Stomach (tissue), 8 donors: ENCODE measurements at regions not wholly inside any gene's neighbourhood (a gene's known extent, or its start where the extent isn't known, plus 50 kb on each side); places are given as distances from the start of the nearest gene placed in this dataset.

Source experiments
- DNase-seq, 2 donors: peaks; one replicate each; pipeline versions ENCODE4 v3.0.0 to v3.0.0-alpha.2; 2013 to 2019
- H3K27ac ChIP-seq, 5 donors: fragments of 200-600 bp in 4 of 5; sonication (generic) in 4 of 5; one replicate each; pipeline ENCODE4 v1.5.1; 2013 to 2019; ENCODE audit warnings: mild to moderate bottlenecking in 1 of 5, moderate library complexity in 1 of 5
- H3K27me3 ChIP-seq, 3 donors: fragments of 200-600 bp; sonication (generic); one replicate each; pipeline ENCODE4 v1.5.1; 2017 to 2019; ENCODE audit warnings: mixed run types in 1 of 3
- H3K36me3 ChIP-seq, 4 donors: fragments of 200-600 bp; sonication (generic); 1 replicate in 3 of 4; 2 replicates in 1 of 4; pipeline ENCODE4 v1.5.1; 2016 to 2019
- H3K4me1 ChIP-seq, 4 donors: fragments of 200-600 bp; sonication (generic); one replicate each; pipeline ENCODE4 v1.5.1; 2016 to 2019
- H3K4me3 ChIP-seq, 4 donors: fragments of 200-600 bp; sonication (generic) in 3 of 4; one replicate each; pipeline ENCODE4 v1.5.1; 2016 to 2019; ENCODE audit warnings: mild to moderate bottlenecking in 1 of 4
- H3K9me3 ChIP-seq, 4 donors: fragments of 200-600 bp; sonication (generic); one replicate each; pipeline ENCODE4 v1.5.1; 2016 to 2019
- EP300 ChIP-seq: sonication (generic); formaldehyde crosslinking; IDR thresholded peaks from one replicate; pipeline ENCODE4 v1.6.1; 2017; ENCODE audit warnings: antibody characterized with exemption
- POLR2A ChIP-seq, 4 donors: fragments of 450-650 bp; IDR thresholded peaks; one replicate each; pipeline ENCODE4 v1.6.1; 2016; ENCODE audit warnings: antibody characterized with exemption in 4 of 4, control low read depth in 2 of 4, mild to moderate bottlenecking in 1 of 4, moderate library complexity in 1 of 4
- POLR2AphosphoS5 ChIP-seq, 3 donors: sonication (generic); formaldehyde crosslinking; IDR thresholded peaks; one replicate each; pipeline ENCODE4 v1.6.1; 2016; ENCODE audit warnings: antibody characterized with exemption in 3 of 3
- WGBS, 5 donors: extraction: QIAGEN DNeasy Blood & Tissue Kit in 3 of 5; methylation state at CpG; one replicate each; pipeline versions ENCODE4 v1.1.5 to v1.1.7; 2013 to 2018; 5-methylcytosine and 5-hydroxymethylcytosine counted together
- intact Hi-C: fragments of 100-400 bp; cut with DNase I; formaldehyde crosslinking; loops from one replicate; pipeline ENCODE4 v1.15.1; 2023; ENCODE audit warnings: low total_unique reads
- TF ChIP-seq, protein P1 (sequence below), 7 experiments: fragments of 450-650 bp in 4 of 7; fragments of 200-600 bp in 3 of 7; sonication (generic) in 3 of 7; IDR thresholded peaks; one replicate each; pipeline ENCODE4 v1.5.1; 2016 to 2019; ENCODE audit warnings: antibody characterized with exemption in 7 of 7, control low read depth in 2 of 7, mild to moderate bottlenecking in 1 of 7
- donor health status: healthy with polysubstance abuse.
- donor health status: Bipolar disorder and iron deficiency.
- donor health status: healthy.

DNA sequence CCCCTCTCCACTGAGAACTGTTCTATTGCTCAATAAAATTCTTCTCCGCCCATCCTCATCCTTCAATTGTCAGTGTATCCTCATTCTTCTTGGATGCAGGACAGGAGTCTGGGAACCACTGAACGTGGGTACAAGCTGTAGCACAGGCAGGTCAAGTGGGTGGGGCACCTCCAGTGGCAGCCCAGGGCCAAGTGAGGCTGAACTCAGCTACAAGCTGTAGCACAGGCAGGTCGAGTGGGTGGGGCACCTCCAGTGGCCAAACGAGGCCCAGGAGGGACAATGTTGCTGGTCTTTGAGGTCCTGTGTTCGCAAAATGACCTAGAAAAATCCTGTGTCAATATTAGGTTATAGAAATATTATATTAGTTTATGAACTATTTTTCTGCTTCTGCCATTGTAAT lies 352.0 kb downstream of the TMX3 start:
- H3K27me3 ChIP-seq = no peaks in the 10 kb centered on the region
- WGBS, 5 donors = 53 to 60% (median 59%) methylated on average over 5 of the region's 5 CpGs
- intact Hi-C loops = no loop called here

DNA sequence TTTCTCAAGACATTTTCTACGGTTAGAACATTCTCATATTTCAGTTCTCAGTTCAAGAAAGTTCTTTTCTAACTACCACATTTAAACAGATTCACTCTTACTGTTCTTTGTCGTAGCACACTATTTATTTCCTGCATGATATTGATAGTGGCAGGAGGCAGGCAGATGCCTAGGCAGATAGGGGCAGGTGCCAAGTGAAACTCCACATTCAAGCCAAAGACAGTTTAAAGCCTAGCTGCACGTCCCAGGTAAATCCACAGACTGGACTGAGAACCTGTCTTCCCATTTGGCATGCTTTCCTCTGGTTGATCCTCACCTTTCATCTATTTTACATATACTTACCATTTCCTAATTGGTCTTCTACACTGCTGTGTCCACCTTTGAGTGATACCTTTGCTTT lies 359.3 kb downstream of the TMX3 start:
- H3K9me3 ChIP-seq = peaks cover 0 to 33% (median 0%) of the 10 kb centered on the region in 4 donors
- no peak overlapping the region for H3K27ac ChIP-seq
- no peaks in the 10 kb centered on the region for H3K36me3 ChIP-seq
- TF ChIP-seq, protein P1, sequence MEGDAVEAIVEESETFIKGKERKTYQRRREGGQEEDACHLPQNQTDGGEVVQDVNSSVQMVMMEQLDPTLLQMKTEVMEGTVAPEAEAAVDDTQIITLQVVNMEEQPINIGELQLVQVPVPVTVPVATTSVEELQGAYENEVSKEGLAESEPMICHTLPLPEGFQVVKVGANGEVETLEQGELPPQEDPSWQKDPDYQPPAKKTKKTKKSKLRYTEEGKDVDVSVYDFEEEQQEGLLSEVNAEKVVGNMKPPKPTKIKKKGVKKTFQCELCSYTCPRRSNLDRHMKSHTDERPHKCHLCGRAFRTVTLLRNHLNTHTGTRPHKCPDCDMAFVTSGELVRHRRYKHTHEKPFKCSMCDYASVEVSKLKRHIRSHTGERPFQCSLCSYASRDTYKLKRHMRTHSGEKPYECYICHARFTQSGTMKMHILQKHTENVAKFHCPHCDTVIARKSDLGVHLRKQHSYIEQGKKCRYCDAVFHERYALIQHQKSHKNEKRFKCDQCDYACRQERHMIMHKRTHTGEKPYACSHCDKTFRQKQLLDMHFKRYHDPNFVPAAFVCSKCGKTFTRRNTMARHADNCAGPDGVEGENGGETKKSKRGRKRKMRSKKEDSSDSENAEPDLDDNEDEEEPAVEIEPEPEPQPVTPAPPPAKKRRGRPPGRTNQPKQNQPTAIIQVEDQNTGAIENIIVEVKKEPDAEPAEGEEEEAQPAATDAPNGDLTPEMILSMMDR (IDR thresholded peaks at IDR 0.05) = no peak
- TF ChIP-seq POLR2A (IDR thresholded peaks at IDR 0.05) = no peak
- TF ChIP-seq EP300 = no peak
- TF ChIP-seq POLR2AphosphoS5 (IDR thresholded peaks at IDR 0.05) = no peak
- H3K4me1 ChIP-seq = no peaks in the 10 kb centered on the region
- intact Hi-C loops = no loop called here
- no peak overlapping the region for H3K4me3 ChIP-seq
- DNase-seq = no peak
- WGBS, 5 donors = 33 to 60% (median 43%) methylated on average over 3 of the region's 3 CpGs
- no peaks in the 10 kb centered on the region for H3K27me3 ChIP-seq

More for the DNA sequence above, 352.0 kb downstream of the TMX3 start:
- peaks cover 0 to 15% (median 0%) of the 10 kb centered on the region in 4 donors for H3K9me3 ChIP-seq
- no peak overlapping the region for H3K27ac ChIP-seq
- no peaks in the 10 kb centered on the region for H3K36me3 ChIP-seq
- no peaks in the 10 kb centered on the region for H3K4me1 ChIP-seq
- H3K4me3 ChIP-seq = no peak overlapping the region
- DNase-seq = no peak
- TF ChIP-seq EP300 = no peak
- TF ChIP-seq, protein P1 (IDR thresholded peaks at IDR 0.05) = no peak
- TF ChIP-seq POLR2A (IDR thresholded peaks at IDR 0.05) = no peak
- TF ChIP-seq POLR2AphosphoS5 (IDR thresholded peaks at IDR 0.05) = no peak

DNA sequence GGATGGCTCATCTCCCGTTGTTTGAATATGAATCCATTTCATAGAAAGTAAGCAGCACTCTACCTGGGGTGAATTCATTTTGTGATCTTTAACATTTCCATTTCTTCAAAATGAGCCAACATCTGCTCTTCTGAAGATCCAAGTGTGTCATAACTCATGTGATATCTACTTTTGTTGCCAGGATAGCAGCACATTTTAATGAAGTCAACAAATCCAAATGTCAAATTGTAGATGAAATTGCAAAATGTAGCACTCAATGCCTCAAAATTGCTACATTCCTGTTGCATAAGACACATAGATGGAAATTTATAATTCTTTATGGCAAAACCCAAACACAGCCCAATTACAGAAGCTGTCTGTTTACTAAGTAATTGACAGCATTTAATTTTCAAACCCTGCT lies 360.7 kb downstream of the TMX3 start:
- WGBS, 5 donors = 89 to 98% (median 92%) methylated on average over 1 of the region's 1 CpG
- H3K4me1 ChIP-seq = no peaks in the 10 kb centered on the region
- no peak for TF ChIP-seq POLR2A (IDR thresholded peaks at IDR 0.05)
- no peak for TF ChIP-seq EP300
- TF ChIP-seq, protein P1 (IDR thresholded peaks at IDR 0.05) = no peak
- no peak for TF ChIP-seq POLR2AphosphoS5 (IDR thresholded peaks at IDR 0.05)
- intact Hi-C loops = no loop called here
- no peaks in the 10 kb centered on the region for H3K36me3 ChIP-seq
- H3K27ac ChIP-seq = no peak overlapping the region
- H3K27me3 ChIP-seq = no peaks in the 10 kb centered on the region
- no peak overlapping the region for H3K4me3 ChIP-seq
- DNase-seq = no peak
- H3K9me3 ChIP-seq = peaks cover 0 to 28% (median 0%) of the 10 kb centered on the region in 4 donors

DNA sequence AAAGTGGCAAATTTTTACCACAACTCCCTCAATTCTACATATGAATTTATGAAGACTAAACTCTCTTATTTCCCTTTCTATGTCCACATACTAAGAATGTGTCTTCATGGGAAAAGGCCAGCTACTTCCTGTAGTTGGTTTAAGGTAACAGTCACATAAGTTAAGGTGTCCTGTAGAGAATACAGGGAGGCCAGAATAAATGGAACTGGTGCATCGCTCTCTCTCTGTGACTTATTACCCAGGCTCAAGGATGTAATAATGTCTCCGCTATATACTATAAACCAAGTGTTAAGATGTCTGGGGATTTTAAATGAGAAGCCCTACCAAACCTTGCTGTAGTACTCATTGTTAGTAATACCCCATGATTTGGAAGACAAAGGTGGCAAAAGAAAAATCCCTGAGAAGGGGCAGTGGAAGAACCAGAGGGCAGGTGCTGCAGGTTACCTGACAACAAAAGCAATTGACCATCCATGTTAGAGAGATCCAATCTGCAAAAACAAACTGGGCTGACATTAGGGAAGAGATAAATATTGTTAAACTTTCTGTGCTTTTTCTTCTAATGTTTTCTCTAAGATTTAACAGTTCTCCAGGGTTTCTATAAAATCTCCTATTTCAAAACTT lies 372.8 kb downstream of the TMX3 start:
- 91 to 97% (median 95%) methylated on average over 2 of the region's 2 CpGs for WGBS, 5 donors
- no peak overlapping the region for H3K4me3 ChIP-seq
- H3K4me1 ChIP-seq = no peaks in the 10 kb centered on the region
- intact Hi-C loops = no loop called here
- TF ChIP-seq, protein P1 (IDR thresholded peaks at IDR 0.05) = no peak
- no peak for TF ChIP-seq POLR2AphosphoS5 (IDR thresholded peaks at IDR 0.05)
- no peak for TF ChIP-seq POLR2A (IDR thresholded peaks at IDR 0.05)
- no peak for TF ChIP-seq EP300
- H3K9me3 ChIP-seq = peaks cover 0 to 3% (median 0%) of the 10 kb centered on the region in 4 donors
- no peak for DNase-seq
- no peaks in the 10 kb centered on the region for H3K36me3 ChIP-seq
- no peaks in the 10 kb centered on the region for H3K27me3 ChIP-seq
- no peak overlapping the region for H3K27ac ChIP-seq
